ENCODE measurements at regions not wholly inside any gene's neighbourhood (a gene's known extent, or its start where the extent isn't known, plus 50 kb on each side); places are given as distances from the start of the nearest gene placed in this dataset.

GRCh38 chr19:31543456-31543855 lies 194.2 kb upstream of the TSHZ3 start:
- no peaks in the 10 kb centered on the region for H3K79me1 ChIP-seq (ENCODE audit: low read depth, low read length)
- peaks cover 0 to 2% of the 10 kb centered on the region in 2 experiments; a peak in 1 of 4 replicates for H3K9me3 ChIP-seq (ENCODE audit: insufficient read depth in 2 of 2, low read depth in 1 of 2, low read length in 1 of 2)
- no peak overlapping the region for H3K14ac ChIP-seq (ENCODE audit: insufficient read length)
- peaks cover 3% of the 10 kb centered on the region; the same call in 1 of the 2 replicates for H3K23me2 ChIP-seq (ENCODE audit: low read depth, low read length)
- H2AK5ac ChIP-seq (ENCODE audit: low read depth, low read length) = no peak overlapping the region
- H3K23ac ChIP-seq (ENCODE audit: insufficient read length) = no peak overlapping the region
- H3K4ac ChIP-seq (replicated peaks; ENCODE audit: insufficient read length, low read depth, low read length) = no peak overlapping the region
- H4K91ac ChIP-seq (replicated peaks; ENCODE audit: insufficient read length, low read length) = no peak overlapping the region
- no peak overlapping the region for H3K27ac ChIP-seq (ENCODE audit: low read depth, low read length)
- no peak overlapping the region for H3K4me2 ChIP-seq (ENCODE audit: insufficient read depth in 1 of 2, low read depth in 2 of 2, low read length in 2 of 2)
- H4K5ac ChIP-seq (ENCODE audit: insufficient read length, low read depth, low read length) = no peak overlapping the region
- H2BK120ac ChIP-seq (replicated peaks; ENCODE audit: low read depth, low read length) = no peak overlapping the region
- no peak for DNase-seq (ENCODE audit: low read depth in 1 of 2, low spot score in 2 of 2)
- H4K20me1 ChIP-seq (replicated peaks in 1 of 2; ENCODE audit: control insufficient read depth in 1 of 2, insufficient read depth in 2 of 2, low read length in 2 of 2) = no peaks in the 10 kb centered on the region
- ChIA-PET CTCF (ENCODE audit: partially characterized antibody) (interaction anchor here (1.4 kb wide), 1 partner anchor 65 kb away, joined by 3 read pairs; no protein-coding TSS in a partner anchor), POLR2A (ENCODE audit: partially characterized antibody) (no interaction called here)
- no peak overlapping the region for H3K9ac ChIP-seq (replicated peaks in 1 of 4; ENCODE audit: extremely low read depth in 1 of 4, low read depth in 3 of 4, low read length in 3 of 4)
- no peak overlapping the region for H3K4me3 ChIP-seq (ENCODE audit: extremely low read depth in 1 of 4, insufficient read depth in 2 of 4, low read depth in 3 of 4, low read length in 4 of 4)
- H3K79me2 ChIP-seq (ENCODE audit: control insufficient read depth in 1 of 2, insufficient read depth in 2 of 2, low read length in 2 of 2) = no peaks in the 10 kb centered on the region
- peaks cover 0 to 2% (median 0%) of the 10 kb centered on the region in 4 experiments; a peak in 1 of 7 replicates for H3K4me1 ChIP-seq (replicated peaks in 1 of 4; ENCODE audit: control insufficient read depth in 3 of 4, insufficient read depth in 4 of 4, low read length in 3 of 4)
- no peak overlapping the region for H2BK20ac ChIP-seq (ENCODE audit: low read length)
- no peak overlapping the region for H2BK15ac ChIP-seq (ENCODE audit: low read length)
- H3K36me3 ChIP-seq (ENCODE audit: control insufficient read depth in 2 of 4, insufficient read depth in 4 of 4, low read length in 3 of 4) = no peaks in the 10 kb centered on the region
- no peak for FAIRE-seq
- no peak overlapping the region for H2BK5ac ChIP-seq (ENCODE audit: low read depth, low read length)
- no peak overlapping the region for H3K18ac ChIP-seq (ENCODE audit: extremely low read depth, low read length)
- no peak overlapping the region for H3K56ac ChIP-seq (replicated peaks; ENCODE audit: insufficient read length, low read depth, low read length)
- 91% methylated on average over 5 of the region's 5 CpGs; no CpG with 5 or more reads in 1 of the 2 experiments for WGBS, 2 experiments (ENCODE audit: extremely low coverage in 1 of 2, insufficient coverage in 1 of 2, insufficient read length in 1 of 2, insufficient replicate concordance in 2 of 2, low coverage in 1 of 2, low lambda C conversion rate in 2 of 2, missing lambda C conversion rate in 1 of 2)
- H2AFZ ChIP-seq (ENCODE audit: low read length) = no peak overlapping the region
- H2BK12ac ChIP-seq (ENCODE audit: low read depth, low read length) = no peak overlapping the region
- H4K8ac ChIP-seq (ENCODE audit: extremely low read depth, insufficient read depth, low read length) = no peak overlapping the region
- H3K27me3 ChIP-seq (replicated peaks in 1 of 4; ENCODE audit: control insufficient read depth in 3 of 4, extremely low read depth in 1 of 4, insufficient read depth in 3 of 4, low read length in 3 of 4) = peaks cover 0 to 4% (median 0%) of the 10 kb centered on the region in 4 experiments; a peak in 1 of 7 replicates
- no peak for TF ChIP-seq RFX5 (IDR thresholded peaks at IDR 0.05; ENCODE audit: borderline replicate concordance, low read depth, low read length)
- TF ChIP-seq ATF2 (IDR thresholded peaks at IDR 0.05; ENCODE audit: low read length) = no peak
- TF ChIP-seq SP1 (IDR thresholded peaks at IDR 0.05; ENCODE audit: low read depth, low read length) = no peak
- TF ChIP-seq NRF1 (IDR thresholded peaks at IDR 0.05; ENCODE audit: low read depth, low read length) = no peak
- TF ChIP-seq KDM5A (IDR thresholded peaks at IDR 0.05; ENCODE audit: low read length) = no peak
- TF ChIP-seq YY1 (IDR thresholded peaks at IDR 0.05; ENCODE audit: low read depth, low read length) = no peak
- TF ChIP-seq POU5F1 (IDR thresholded peaks at IDR 0.05; ENCODE audit: low read depth, low read length) = no peak
